ENCODE measurements at regions not wholly inside any gene's neighbourhood (a gene's known extent, or its start where the extent isn't known, plus 50 kb on each side); places are given as distances from the start of the nearest gene placed in this dataset.

- TF ChIP-seq CTCF (IDR thresholded peaks at IDR 0.05; ENCODE audit: control extremely low read depth in 1 of 3, insufficient read depth in 1 of 3, low read depth in 1 of 3, low read length in 3 of 3) = peak; percentile 18 to 46 (median 33)
- no peak for TF ChIP-seq CEBPB (IDR thresholded peaks at IDR 0.05; ENCODE audit: low read depth, low read length)
- no peak for TF ChIP-seq KDM1A (IDR thresholded peaks at IDR 0.05; ENCODE audit: borderline replicate concordance, low read length)
- TF ChIP-seq EGR1 (IDR thresholded peaks at IDR 0.05; ENCODE audit: borderline replicate concordance, low read depth, low read length) = no peak
- TF ChIP-seq RAD21 (IDR thresholded peaks at IDR 0.05 in 1 of 2, conservative IDR thresholded peaks at IDR 0.05 in 1 of 2; ENCODE audit: low read depth in 2 of 2, low read length in 2 of 2) = peak; percentile 55 to 73
Measured at GRCh38 chr12:129966146-129966995, 62.5 kb upstream of the TMEM132D start (continued).

Measured in H1 (cell line).